Stimulated activated naive CD8-positive, alpha-beta T cell treated with anti-CD3 and anti-CD28 coated beads, Interleukin-15, Interleukin-2, amounts not matched to agents 100 U/mL and 50 U/mL, for 24 hours (primary cell): ENCODE measurements at regions not wholly inside any gene's neighbourhood (a gene's known extent, or its start where the extent isn't known, plus 50 kb on each side); places are given as distances from the start of the nearest gene placed in this dataset.
A peak's percentile ranks its signal among the peaks of the same experiment; 100 is the strongest.
"Not testable (repeated sequence)": the region's sequence is repeated elsewhere in the genome, so short reads cannot be mapped to it uniquely, and the experiment has no call there.

Experiments used
- ATAC-seq: fragments of 150-1000 bp; cut with Tn5 transposase; one replicate; pipeline ENCODE4 v1.10.0; 2021
- DNase-seq: peaks from one replicate; pipeline ENCODE4 v3.0.0; 2021

GRCh38 chr13:62167650-62168172 lies 752.1 kb upstream of the PCDH20 start:
- DNase-seq (no peak), ATAC-seq (peak; percentile 19)

GRCh38 chr13:62162860-62163259 lies 747.2 kb upstream of the PCDH20 start:
- DNase-seq (no peak), ATAC-seq (no peak)

- no peak for ATAC-seq
- no peak for DNase-seq
Measured at GRCh38 chr13:62158520-62158919, 742.9 kb upstream of the PCDH20 start.

GRCh38 chr13:62151724-62152123 lies 736.1 kb upstream of the PCDH20 start:
- DNase-seq, ATAC-seq: not testable (repeated sequence)

GRCh38 chr13:62142048-62142447 lies 726.4 kb upstream of the PCDH20 start:
- DNase-seq (no peak), ATAC-seq (no peak)

- no peak for DNase-seq
- no peak for ATAC-seq
Measured at GRCh38 chr13:62139597-62139996, 723.9 kb upstream of the PCDH20 start.

GRCh38 chr13:62137629-62138405 lies 722.2 kb upstream of the PCDH20 start:
- DNase-seq (no peak), ATAC-seq (no peak)

- no peak for ATAC-seq
- no peak for DNase-seq
Measured at GRCh38 chr13:62131604-62132003, 716.0 kb upstream of the PCDH20 start.

- DNase-seq (no peak), ATAC-seq (no peak)
Measured at GRCh38 chr13:62130062-62130970, 714.7 kb upstream of the PCDH20 start.

- ATAC-seq (no peak), DNase-seq (no peak)
Measured at GRCh38 chr13:62129000-62129551, 713.4 kb upstream of the PCDH20 start.

- ATAC-seq = no peak
- DNase-seq = no peak
Measured at GRCh38 chr13:62126400-62126799, 710.8 kb upstream of the PCDH20 start.

- no peak for DNase-seq
- ATAC-seq = no peak
Measured at GRCh38 chr13:62125451-62125850, 709.8 kb upstream of the PCDH20 start.

- no peak for DNase-seq
- ATAC-seq = no peak
Measured at GRCh38 chr13:62123409-62123808, 707.8 kb upstream of the PCDH20 start.

GRCh38 chr13:62122434-62122833 lies 706.8 kb upstream of the PCDH20 start:
- DNase-seq (no peak), ATAC-seq (no peak)

- DNase-seq (no peak), ATAC-seq (no peak)
Measured at GRCh38 chr13:62119739-62120700, 704.4 kb upstream of the PCDH20 start.

- no peak for DNase-seq
- ATAC-seq = no peak
Measured at GRCh38 chr13:62115831-62116230, 700.2 kb upstream of the PCDH20 start.

- no peak for ATAC-seq
- no peak for DNase-seq
Measured at GRCh38 chr13:62113179-62113578, 697.5 kb upstream of the PCDH20 start.

GRCh38 chr13:62110079-62110478 lies 694.4 kb upstream of the PCDH20 start:
- ATAC-seq (no peak), DNase-seq (no peak)

GRCh38 chr13:62104136-62104535 lies 688.5 kb upstream of the PCDH20 start:
- not testable (repeated sequence) for ATAC-seq, DNase-seq

GRCh38 chr13:62096652-62097051 lies 681.0 kb upstream of the PCDH20 start:
- DNase-seq (no peak), ATAC-seq (no peak)

- DNase-seq (no peak), ATAC-seq (no peak)
Measured at GRCh38 chr13:62094932-62095331, 679.3 kb upstream of the PCDH20 start.
